Daoy (cell line): ENCODE measurements at regions not wholly inside any gene's neighbourhood (a gene's known extent, or its start where the extent isn't known, plus 50 kb on each side); places are given as distances from the start of the nearest gene placed in this dataset.
"Not testable (repeated sequence)": the region's sequence is repeated elsewhere in the genome, so short reads cannot be mapped to it uniquely, and the experiment has no call there.

Experiments
- DNase-seq: peaks from one replicate; pipeline ENCODE4 v3.0.0-alpha.2; 2015; ENCODE audit warnings: low read depth

DNA sequence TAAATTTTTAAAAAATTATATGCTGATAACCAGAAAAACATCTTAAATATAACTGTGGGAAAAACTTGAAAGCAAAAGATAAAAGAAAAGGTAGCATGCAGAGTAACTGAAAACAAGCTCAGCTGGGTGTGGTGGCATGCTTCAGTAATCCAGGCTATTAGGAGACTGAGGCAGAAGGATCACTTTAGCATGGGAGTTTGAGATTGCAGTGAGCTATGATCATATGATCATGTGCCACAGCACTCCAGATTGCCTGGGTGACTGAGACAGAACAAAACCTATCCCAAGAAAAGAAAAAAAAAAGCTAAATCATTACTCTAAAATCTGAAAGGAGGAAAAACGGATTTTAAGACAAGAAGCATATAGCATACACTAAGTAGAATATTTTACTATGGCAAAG is 1624.0 kb downstream of the AMY1C start:
- no peak for DNase-seq

DNA sequence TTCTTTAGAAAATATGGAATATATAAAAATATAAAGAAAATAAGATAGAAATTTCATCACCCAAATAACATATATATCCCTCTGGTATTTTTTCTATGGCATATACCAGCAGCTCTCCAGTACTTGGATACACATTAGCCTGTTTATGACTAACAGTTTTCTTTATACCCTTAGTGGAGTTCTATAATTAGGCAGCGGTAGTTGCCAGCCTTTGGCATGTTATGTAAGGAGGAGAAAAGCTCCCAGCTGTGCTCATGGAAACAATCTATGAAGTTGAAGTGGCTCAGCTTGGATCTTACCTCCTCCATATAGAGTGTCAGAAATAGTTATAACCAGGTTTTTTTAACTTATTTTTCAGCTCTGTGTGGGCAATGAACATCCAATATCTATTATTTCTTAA is 1636.8 kb downstream of the AMY1C start:
- no peak for DNase-seq

DNA sequence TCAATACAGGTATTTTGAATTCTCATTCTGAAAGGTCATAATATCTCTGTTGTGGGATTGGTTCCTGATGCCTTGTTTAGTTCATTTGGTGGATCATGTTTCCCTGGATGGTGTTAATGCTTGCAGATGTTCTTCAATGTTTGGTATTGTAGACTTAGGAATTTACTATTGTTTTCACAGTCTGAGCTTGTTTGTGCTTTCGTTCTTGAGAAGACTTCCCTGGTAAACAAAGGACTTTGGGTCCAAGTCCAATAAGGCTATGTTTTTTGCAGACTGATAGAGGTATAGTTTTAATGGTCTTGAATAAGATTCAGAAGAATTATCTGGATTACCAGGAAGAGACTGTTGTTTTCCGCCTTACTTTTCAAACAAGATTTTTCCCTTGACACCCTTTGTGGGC is 1646.3 kb downstream of the AMY1C start:
- DNase-seq, result no peak

DNA sequence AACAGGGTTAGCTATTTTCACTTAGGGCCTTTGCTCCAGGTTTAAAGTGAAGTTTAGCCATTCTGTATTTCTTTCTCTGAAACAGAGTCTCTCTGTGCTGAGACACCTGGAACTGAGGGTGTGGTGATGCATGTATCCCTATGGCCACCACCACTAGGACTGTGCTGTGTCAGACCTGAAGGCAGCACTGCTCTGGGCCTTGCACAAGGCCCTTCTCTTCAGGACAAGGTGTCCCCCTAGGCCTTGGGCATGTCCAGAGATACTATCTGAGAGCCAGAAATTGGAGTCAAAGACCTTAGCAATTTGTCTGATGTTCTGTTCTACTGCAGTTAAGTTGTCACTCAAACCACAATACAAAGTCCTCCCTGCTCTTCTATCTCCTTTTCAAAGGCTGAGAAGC is 1649.2 kb downstream of the AMY1C start:
- DNase-seq, result no peak

DNA sequence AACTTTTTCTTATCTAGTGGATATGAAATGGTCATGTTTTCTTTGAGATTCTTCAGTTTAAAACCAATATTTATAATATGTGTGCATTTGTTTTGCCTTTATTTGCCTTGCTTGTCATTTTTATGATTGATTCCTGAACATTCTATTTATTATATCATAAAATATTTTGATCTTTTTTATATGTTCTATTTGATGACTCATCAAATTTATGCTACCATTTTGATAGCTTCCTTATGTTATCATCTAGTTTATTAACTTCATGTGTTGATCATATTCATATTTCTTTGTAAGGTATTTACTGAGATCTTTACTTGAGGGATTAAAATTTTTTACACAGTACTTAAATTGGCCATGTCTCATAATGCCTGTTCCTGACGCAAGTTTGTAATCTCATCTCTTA is 1650.0 kb downstream of the AMY1C start:
- no peak for DNase-seq

DNA sequence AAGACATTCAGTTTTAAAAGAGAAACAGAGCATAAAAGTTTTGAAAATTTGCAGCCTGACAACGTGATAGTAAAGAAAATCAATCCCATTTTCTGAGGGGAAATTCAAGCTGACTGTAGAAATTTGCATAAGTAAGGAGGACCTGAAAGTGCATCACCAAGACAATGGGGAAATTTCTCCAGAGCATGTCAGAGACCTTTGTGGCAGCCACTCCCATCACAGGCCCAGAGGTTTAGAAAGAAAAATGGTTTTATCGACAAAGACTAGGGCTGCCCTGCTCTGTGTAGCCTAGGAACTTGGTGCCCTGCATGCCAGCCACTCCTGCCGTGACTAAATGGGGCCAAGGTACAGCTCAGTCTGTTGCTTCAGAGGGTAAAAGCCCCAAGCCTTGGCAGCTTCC is 1640.2 kb upstream of the PRMT6 start:
- no peak for DNase-seq

DNA sequence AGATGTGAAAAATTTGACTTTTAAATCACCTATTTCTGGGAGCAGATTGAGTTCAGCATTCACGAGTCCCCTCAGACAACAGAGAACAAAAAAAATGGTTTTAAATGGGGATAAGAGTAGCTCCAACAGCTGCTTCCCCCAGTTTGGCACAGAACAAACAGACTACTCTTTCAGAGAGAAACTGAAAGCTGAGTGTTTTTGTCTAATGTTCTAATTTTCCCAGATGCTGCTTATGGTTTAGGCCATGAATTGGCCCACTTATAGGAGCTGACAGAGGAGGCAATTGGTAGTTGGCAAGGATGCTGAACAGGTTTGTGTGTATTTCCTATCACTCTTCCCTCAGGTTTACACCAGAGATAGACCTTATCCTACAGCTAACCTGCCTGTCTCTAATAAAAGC is 1637.4 kb upstream of the PRMT6 start:
- DNase-seq, result no peak

DNA sequence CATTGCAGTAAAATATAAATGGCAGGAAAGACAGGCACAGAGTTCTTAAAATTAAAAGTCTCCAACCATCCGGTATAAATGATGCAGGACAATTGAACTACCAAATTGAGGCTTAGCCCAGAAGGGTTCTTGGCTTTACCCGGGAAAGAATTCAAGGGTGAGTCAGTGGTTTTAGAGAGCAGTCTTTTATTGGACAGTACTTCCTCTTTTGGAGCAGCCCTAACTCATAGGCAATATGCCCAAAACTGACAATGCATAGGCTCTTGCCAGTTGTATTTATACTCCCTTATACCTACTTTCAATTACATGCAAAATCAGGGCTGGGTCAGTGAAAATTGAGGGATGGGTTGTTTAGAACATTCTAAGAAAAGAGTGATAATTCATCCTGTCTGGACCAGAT is 1628.9 kb upstream of the PRMT6 start:
- DNase-seq, result no peak

DNA sequence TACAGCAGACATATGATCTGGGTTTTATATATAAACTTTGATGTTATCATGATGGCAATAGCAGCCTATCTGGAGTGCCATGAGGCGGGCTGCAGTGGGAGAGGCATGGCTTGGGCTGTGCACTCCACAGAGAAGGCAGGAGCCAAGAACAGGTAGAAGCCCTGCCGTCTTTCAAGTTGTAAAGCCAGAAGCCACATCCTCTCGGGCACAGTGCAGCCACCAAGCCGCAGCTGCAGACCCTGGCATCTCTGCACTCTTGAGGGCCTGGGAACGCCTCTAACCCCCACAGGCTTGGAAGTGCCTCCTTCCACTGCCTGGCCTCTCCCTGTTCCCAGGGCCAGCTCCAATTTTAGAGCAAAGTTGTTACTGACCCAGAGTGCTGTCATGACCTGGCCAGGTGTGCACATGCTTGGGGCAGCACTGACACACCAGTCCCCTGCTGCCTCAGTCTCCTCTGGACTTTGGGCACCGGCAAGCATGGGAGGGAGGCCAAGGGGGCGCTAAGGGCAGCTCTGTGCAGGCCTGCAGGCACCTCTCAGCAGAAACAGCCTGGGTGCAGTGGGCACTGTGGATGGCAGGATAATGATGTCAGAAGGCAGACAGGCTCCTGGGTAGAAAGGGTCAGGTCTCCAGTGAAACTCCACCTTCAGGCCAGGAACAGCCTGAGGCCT is 1619.8 kb upstream of the PRMT6 start:
- no peak for DNase-seq

DNA sequence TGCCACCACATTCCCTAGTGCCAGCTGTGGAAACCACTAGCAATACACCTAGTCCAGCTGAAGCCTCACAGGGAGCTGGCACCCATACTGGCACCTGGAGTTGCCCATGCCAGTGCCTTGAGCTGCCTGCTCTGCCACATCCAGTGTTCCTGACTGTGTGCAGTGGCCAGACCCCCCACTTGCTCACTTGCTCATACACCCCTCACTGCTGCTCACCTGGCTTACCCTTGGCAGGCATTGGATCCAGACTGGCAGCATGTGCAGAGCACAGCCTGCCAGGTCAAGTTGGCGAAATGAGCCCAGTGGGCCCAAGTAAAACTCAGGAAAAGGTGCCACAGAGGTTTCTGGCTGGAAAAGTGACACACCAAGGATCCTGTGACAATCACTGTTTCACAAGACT is 1618.6 kb upstream of the PRMT6 start:
- no peak for DNase-seq

DNA sequence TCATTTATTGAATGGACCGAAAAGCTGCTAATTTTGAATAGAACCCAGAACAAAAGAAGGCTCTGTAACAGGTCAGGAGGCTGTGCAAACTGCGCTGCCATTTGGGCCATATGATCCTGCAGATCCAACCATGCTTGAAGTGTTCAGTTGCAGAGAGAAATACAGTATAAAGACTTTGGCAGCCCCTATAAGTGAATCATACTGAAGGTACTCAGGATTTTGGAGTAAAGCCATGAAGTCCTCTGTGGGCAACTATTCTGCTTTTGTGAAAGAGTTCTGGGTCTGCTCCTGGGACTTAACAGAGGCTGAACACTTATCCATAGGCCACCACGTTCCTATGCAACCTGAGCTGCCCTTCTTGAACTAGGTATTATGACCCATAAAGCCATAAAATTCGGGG is 1613.6 kb upstream of the PRMT6 start:
- no peak for DNase-seq

DNA sequence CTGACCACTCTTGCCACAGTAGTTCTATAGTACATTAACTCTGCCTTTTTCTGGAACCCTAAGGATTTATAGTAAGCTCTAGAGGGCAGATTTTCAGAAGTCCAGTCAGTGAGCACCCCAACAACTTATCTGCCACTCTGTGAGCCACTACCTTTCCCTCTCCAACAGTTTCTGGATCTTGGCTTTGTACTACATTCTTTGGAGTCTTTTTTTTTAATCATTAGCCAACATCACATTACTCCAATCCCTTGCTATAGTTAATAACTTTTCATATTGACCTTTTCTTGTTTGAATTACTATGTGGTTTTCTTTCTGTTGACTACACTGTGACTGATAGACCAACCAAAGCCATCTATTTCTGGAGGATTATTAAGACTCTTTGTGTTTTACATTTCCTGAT is 1596.7 kb upstream of the PRMT6 start:
- DNase-seq, result no peak

DNA sequence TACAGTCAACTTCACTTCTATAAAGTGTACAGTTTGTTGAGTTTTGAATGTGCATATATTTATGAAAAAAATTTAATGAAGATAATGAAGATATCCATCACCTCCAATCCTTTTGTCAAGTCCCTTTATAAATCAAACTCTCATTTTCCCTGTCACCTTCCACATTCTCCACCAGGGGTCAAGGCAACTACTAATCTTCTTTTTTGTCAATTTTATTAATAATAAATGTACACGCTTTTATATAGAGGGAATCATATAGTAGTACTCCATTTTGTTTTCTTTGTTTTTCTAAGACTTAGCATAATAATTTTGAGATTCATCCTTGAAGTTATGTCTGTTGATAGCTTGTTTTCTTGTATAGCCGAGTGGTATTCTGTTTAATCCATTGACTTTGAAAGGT is 1594.2 kb upstream of the PRMT6 start:
- no peak for DNase-seq

DNA sequence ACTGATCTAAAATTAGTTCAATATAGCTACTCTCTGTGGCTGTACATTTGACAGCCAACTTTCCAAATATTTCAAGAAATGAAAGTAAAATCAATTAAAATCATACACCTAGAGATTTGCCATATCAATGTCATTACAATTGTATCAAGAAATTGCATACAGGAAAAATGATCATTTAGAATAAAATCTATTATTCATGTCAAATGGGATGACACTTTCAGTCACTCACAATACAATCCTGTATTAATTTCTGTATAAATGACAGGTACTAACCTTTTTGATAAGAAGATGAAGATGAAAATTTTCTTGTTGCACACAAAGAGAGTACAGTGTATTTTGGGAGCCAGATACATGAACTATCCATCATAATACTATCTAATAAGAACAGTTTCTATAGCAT is 1588.9 kb upstream of the PRMT6 start:
- no peak for DNase-seq

DNA sequence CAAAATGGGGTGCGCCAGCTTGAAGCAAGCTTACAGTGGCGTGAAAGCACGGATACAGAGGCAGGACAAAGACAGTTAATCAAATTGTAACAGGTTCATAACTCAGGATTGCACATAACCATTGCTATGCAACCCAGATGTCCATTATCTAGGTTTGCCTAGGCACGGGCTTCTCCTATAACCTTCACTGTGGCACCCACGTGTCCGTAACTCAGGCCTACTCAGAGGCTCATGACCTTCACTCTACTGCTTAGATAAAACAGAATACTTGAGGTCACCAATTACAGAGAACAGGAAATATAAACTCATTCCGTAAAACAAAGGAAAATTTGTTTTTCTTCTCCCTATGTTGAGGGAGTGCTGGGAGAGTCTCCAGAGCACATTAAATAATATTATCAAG is 1585.9 kb upstream of the PRMT6 start:
- not testable (repeated sequence) for DNase-seq

DNA sequence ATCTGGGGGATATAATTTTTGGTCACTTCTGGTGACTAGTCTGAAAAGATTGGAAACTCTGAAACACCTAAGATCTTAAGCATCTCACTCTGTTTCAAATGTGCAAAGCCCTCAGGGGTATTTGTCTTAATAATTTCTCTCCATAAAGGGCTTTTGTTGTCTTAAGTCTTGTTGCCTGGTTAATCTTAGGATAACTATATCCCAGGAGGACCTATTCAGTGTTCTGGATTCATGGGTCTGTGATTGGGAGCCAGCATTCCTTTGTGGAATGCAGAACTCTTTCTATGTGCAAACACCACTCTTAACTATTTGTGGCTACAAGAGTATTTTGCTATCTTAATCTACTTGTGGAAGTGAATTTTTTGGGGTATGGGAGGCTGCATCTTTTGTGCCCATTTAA is 1573.0 kb upstream of the PRMT6 start:
- no peak for DNase-seq

DNA sequence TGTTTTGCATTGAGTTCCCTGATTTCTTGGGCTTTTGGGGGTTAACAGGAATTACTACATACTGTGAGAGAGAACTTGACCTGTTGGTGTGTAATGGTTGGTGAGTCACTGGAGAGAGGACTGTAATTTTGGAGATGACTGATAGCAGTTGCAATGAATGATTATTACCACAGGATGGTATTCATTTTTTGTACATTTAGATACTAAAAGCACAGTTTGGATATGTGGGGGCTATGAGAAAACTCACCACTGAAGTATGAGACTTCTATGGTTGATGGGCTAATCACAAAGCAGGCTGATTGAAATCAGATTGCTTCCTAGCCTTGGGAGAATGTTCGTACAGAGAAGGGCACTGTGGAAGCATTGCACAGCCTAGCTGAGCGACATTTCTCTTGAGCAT is 1571.3 kb upstream of the PRMT6 start:
- peak; percentile 4 for DNase-seq

DNA sequence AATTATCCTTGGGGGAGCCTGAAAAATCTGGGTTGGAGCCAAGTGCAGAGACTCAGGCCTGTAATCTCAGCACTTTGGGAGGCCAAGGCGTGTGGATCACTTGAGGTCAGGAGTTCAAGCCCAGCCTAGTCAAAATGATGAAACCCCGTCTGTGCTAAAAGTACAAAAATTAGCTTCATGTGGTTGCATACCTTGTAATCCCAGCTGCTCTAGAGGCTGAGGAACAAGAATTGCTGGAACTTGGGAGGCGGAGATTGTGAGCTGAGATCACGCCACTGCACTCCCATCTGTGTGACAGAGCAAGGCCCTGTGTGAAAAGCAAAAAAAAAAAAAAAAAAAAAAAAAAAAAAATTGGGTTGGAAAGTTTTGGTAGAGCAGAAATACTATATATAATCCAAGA is 1563.6 kb upstream of the PRMT6 start:
- DNase-seq, result no peak

DNA sequence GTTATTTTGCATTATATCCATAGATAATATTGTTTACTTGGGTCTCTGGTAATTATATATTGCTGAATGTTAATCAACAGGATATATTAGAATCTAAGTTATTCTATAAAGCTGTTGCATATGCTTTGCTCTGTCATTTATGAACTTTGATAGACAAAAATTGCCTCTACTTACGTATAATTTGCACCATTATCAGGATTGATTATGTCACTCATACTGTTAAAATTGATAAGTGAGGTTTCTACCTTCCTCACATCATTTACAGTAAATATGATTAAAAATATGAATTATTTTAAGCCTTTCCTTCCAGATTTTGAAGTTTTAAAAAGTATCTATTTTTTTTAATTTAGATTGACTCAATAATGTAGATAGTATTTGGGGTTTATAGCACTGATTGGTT is 1540.4 kb upstream of the PRMT6 start:
- DNase-seq, result no peak

DNA sequence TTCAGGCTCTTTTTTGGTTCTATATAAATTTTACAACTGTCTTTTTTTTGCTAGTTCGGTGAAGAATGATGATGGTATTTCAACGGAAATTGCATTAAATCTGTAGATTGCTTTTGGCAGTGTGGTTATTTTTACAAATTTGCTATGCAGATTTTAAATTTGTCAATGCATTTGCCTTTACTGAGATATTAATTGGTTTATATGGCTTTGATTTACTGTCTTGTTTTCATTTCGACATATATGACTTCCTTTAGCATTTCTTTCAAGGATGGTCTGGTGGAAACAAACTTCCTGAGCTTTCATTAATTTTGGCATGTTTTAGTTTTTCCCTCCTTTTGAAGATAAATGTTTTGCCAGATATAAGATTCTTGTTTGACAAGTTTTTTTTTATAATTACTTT is 1522.5 kb upstream of the PRMT6 start:
- DNase-seq, result no peak

DNA sequence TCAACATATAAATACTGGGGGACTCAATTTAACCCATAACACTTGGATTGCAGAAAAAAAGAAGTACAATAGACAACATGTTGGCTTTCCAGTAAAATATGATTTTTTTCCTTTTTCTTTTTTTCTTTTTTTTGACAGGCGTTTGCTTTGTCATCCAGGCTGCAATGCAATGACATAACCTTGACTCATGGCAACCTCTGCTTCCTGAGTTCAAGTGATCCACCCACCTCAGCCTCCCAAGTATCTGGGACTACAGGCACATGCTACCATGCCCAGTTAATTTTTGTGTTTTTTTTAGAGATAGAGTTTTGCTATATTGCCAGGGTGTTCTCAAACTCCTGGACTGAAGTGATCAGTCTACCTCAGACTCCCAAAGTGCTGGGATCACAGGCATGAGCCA is 1512.0 kb upstream of the PRMT6 start:
- peak; percentile 32 for DNase-seq

DNA sequence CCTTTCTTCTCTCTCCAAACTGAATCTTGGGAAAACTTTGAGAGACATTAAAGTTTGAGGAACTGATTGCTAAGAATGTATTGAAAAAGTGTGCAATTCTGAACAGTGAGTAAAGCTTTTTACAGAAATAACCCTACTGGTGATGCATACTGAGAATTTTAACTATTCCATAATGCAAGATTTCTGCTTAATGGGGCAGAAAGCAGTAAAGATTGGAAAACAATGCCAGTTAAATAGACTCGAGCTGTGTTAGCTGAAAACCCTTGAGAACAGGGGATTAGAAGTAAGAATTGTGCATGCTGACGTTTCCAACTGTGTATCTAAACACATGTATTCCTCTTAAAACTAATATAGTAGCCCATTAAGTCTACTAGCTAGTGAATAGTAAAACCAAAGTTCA is 1500.2 kb upstream of the PRMT6 start:
- no peak for DNase-seq

DNA sequence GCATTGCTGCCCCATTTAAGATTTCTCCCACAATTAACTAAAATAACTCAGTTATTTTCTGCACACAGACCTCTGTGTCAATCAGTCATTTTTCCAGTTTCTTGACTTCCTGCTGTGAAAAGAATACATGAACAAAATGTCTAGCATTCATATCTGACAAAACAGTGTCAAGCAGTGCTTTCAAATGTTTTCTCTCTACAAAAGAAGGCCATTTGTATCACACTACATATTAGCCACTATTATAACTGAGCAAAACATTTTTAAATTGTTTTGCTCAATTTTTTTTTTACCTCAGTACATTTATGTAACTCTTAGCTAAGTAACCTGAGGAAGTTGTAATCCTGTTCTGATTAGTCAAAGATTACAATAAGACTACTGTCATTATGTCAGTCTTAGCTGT is 1498.5 kb upstream of the PRMT6 start:
- no peak for DNase-seq

DNA sequence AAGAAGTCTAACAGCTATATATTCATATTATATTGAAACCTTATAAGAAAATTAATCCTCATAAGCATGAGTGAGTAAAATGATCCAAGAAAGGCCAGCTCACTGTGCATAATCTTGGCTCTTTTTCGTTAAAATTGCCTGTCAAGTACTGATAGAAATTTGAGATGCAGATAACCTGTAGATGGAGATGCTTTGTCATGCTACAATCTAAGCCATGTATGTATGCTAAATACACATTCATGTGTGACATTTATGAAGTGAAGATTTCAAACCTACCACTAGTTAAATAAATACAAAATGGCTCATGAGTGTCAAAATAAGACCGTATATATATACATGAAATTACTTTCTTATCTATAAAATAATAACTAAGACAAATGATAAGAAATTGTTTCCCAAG is 1491.5 kb upstream of the PRMT6 start:
- DNase-seq, result no peak

DNA sequence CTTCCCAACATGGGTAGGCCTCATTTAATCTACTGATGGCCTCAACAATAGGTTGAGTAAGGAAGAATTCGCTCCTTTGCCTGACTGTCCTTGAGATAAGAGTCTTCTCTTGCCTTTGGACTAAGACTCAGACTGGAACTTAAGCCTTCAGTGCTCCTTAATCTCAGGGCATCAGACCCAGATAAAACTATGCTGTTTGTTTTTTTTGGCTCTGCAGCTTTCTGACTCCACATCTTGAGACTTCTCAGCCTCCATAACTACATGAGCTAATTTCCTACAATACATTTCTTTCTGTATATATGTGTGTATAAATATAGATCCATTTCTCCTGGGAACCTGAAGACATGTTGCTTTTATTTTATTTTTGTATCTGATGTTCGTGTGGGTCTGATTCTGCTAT is 1470.7 kb upstream of the PRMT6 start:
- no peak for DNase-seq
